ENCODE measurements at regions not wholly inside any gene's neighbourhood (a gene's known extent, or its start where the extent isn't known, plus 50 kb on each side); places are given as distances from the start of the nearest gene placed in this dataset.

DNA sequence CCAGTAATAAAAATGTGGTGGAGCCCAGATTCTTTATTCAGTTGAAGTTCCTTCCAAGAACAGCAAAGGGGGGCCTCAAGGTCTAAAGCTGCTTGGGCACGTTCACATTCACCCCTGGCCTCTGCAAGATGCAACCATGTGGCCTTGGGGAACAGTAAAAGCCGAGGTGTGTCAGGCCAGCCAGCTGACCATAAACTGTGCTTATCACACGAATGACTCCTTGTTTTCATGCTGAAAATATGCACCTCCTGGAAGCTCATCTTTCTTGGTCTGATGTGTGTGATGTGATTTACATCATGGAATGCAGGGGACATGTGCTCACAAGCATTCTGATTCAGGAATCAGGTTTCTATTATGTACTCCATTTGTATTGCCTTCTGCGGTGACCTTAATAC lies 211.6 kb upstream of the MARCKS start:
- 0 out of 2 replicates have a peak, but pooled peaks have one; percentile 25 for TF ChIP-seq TCF7L2 (IDR thresholded peaks at IDR 0.05; ENCODE audit: low read depth, low read length)
- no peak for TF ChIP-seq SIN3A (IDR thresholded peaks at IDR 0.05; ENCODE audit: borderline replicate concordance, insufficient read depth, low read depth, low read length)
- no peak for TF ChIP-seq POLR2AphosphoS5 (IDR thresholded peaks at IDR 0.05; ENCODE audit: low read depth, low read length)
- no peak for TF ChIP-seq CTCF (IDR thresholded peaks at IDR 0.05)
- TF ChIP-seq, protein P1, sequence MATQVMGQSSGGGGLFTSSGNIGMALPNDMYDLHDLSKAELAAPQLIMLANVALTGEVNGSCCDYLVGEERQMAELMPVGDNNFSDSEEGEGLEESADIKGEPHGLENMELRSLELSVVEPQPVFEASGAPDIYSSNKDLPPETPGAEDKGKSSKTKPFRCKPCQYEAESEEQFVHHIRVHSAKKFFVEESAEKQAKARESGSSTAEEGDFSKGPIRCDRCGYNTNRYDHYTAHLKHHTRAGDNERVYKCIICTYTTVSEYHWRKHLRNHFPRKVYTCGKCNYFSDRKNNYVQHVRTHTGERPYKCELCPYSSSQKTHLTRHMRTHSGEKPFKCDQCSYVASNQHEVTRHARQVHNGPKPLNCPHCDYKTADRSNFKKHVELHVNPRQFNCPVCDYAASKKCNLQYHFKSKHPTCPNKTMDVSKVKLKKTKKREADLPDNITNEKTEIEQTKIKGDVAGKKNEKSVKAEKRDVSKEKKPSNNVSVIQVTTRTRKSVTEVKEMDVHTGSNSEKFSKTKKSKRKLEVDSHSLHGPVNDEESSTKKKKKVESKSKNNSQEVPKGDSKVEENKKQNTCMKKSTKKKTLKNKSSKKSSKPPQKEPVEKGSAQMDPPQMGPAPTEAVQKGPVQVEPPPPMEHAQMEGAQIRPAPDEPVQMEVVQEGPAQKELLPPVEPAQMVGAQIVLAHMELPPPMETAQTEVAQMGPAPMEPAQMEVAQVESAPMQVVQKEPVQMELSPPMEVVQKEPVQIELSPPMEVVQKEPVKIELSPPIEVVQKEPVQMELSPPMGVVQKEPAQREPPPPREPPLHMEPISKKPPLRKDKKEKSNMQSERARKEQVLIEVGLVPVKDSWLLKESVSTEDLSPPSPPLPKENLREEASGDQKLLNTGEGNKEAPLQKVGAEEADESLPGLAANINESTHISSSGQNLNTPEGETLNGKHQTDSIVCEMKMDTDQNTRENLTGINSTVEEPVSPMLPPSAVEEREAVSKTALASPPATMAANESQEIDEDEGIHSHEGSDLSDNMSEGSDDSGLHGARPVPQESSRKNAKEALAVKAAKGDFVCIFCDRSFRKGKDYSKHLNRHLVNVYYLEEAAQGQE (IDR thresholded peaks at IDR 0.05; ENCODE audit: insufficient read depth in 1 of 2, low read depth in 2 of 2, low read length in 1 of 2) = no peak
- CTCF ChIA-PET = no interaction called here
- Histone ChIP-seq H3K27ac (ENCODE audit: low read length) (no peak overlapping the region), H3K36me3 (ENCODE audit: control insufficient read depth, insufficient read depth, low read length) (no peaks in the 10 kb centered on the region), H3K27me3 (ENCODE audit: control insufficient read depth, insufficient read depth, low read length) (no peaks in the 10 kb centered on the region), H3K4me1 (ENCODE audit: control insufficient read depth, insufficient read depth, low read length) (peaks cover 12% of the 10 kb centered on the region; the same call in 1 of the 2 replicates), H3K9me3 (ENCODE audit: control insufficient read depth, insufficient read depth, low read depth, low read length) (no peaks in the 10 kb centered on the region), H3K4me3 (ENCODE audit: low read depth in 2 of 2, low read length in 2 of 2) (no peak overlapping the region)
- peak; percentile 75 for ATAC-seq
- POLR2A ChIA-PET = no interaction called here
- intact Hi-C loops (cut with micrococcal nuclease; ENCODE audit: unreplicated experiment) (no loop called here), in situ Hi-C loops (cut with HindIII; ENCODE audit: low pct_unique_long_range_greater_than_20kb, low sequenced_read_pairs) (no loop called here)
- BruUV-seq (replicated peaks) = no TSS peak
- no peak for DNase-seq (ENCODE audit: low read depth, low spot score)

GRCh38 chr6:113645986-113646385 lies 211.2 kb upstream of the MARCKS start:
- intact Hi-C loops (cut with micrococcal nuclease; ENCODE audit: unreplicated experiment) = no loop called here
- H3K36me3 ChIP-seq (ENCODE audit: control insufficient read depth, insufficient read depth, low read length) = no peaks in the 10 kb centered on the region
- no peak overlapping the region for H3K4me3 ChIP-seq (ENCODE audit: low read depth in 2 of 2, low read length in 2 of 2)
- H3K9me3 ChIP-seq (ENCODE audit: control insufficient read depth, insufficient read depth, low read depth, low read length) = no peaks in the 10 kb centered on the region
- ChIA-PET CTCF (no interaction called here), POLR2A (interaction anchor here (0.7 kb wide), 1 partner anchor 15 kb away, joined by 9 read pairs; no protein-coding TSS in a partner anchor)
- H3K27me3 ChIP-seq (ENCODE audit: control insufficient read depth, insufficient read depth, low read length) = no peaks in the 10 kb centered on the region
- in situ Hi-C loops (cut with HindIII; ENCODE audit: low pct_unique_long_range_greater_than_20kb, low sequenced_read_pairs) = no loop called here
- H3K4me1 ChIP-seq (ENCODE audit: control insufficient read depth, insufficient read depth, low read length) = peaks cover 12% of the 10 kb centered on the region; the same call in 1 of the 2 replicates
- DNase-seq (ENCODE audit: low read depth, low spot score) = no peak
- no TSS peak for BruUV-seq (replicated peaks)
- ATAC-seq = no peak
- TF ChIP-seq, protein P1 (IDR thresholded peaks at IDR 0.05; ENCODE audit: insufficient read depth in 1 of 2, low read depth in 2 of 2, low read length in 1 of 2) = no peak
- TF ChIP-seq TCF7L2 (IDR thresholded peaks at IDR 0.05; ENCODE audit: low read depth, low read length) (no peak), SIN3A (IDR thresholded peaks at IDR 0.05; ENCODE audit: borderline replicate concordance, insufficient read depth, low read depth, low read length) (no peak), POLR2AphosphoS5 (IDR thresholded peaks at IDR 0.05; ENCODE audit: low read depth, low read length) (no peak), CTCF (IDR thresholded peaks at IDR 0.05) (no peak)
- H3K27ac ChIP-seq (ENCODE audit: low read length) = no peak overlapping the region; the same call in 1 of the 2 replicates
